Adipocyte (in vitro differentiated cells): ENCODE measurements at regions not wholly inside any gene's neighbourhood (a gene's known extent, or its start where the extent isn't known, plus 50 kb on each side); places are given as distances from the start of the nearest gene placed in this dataset.

Source experiments
- DNase-seq: peaks from one replicate; pipeline ENCODE4 v3.0.0-alpha.2; 2015; ENCODE audit warnings: low read depth
- H3K27me3 ChIP-seq: replicated peaks from 2 replicates; pipeline ENCODE4 v1.7.0; 2013; ENCODE audit warnings: mild to moderate bottlenecking, low read length, moderate library complexity; ENCODE audit not compliant: control insufficient read depth, insufficient read depth
- H3K36me3 ChIP-seq: 2 replicates; pipeline ENCODE4 v1.7.0; 2013; ENCODE audit warnings: low read length, mild to moderate bottlenecking, moderate library complexity; ENCODE audit not compliant: control insufficient read depth, insufficient read depth, severe bottlenecking
- H3K4me1 ChIP-seq: 2 replicates; pipeline ENCODE4 v1.7.0; 2013; ENCODE audit warnings: mild to moderate bottlenecking, low read length, moderate library complexity; ENCODE audit not compliant: control insufficient read depth, insufficient read depth
- H3K4me3 ChIP-seq: 2 replicates; pipeline ENCODE4 v1.7.0; 2013; ENCODE audit warnings: mild to moderate bottlenecking, low read length, moderate library complexity
- H3K9ac ChIP-seq: 2 replicates; pipeline ENCODE4 v1.7.0; 2013; ENCODE audit warnings: mild to moderate bottlenecking, low read length, moderate library complexity
- H3K9me3 ChIP-seq: 2 replicates; pipeline ENCODE4 v1.7.0; 2013; ENCODE audit warnings: mild to moderate bottlenecking, low read length, moderate library complexity; ENCODE audit not compliant: control insufficient read depth

GRCh38 chr9:19999491-20000057 lies 210.7 kb upstream of the SLC24A2 start:
- Histone ChIP-seq H3K9ac (no peak overlapping the region), H3K4me3 (no peak overlapping the region), H3K9me3 (no peaks in the 10 kb centered on the region), H3K36me3 (no peaks in the 10 kb centered on the region), H3K4me1 (peaks cover 21% of the 10 kb centered on the region), H3K27me3 (no peaks in the 10 kb centered on the region)
- peak; percentile 59 for DNase-seq

- no peaks in the 10 kb centered on the region for H3K9me3 ChIP-seq
- no peaks in the 10 kb centered on the region for H3K27me3 ChIP-seq
- DNase-seq = no peak
- H3K36me3 ChIP-seq = no peaks in the 10 kb centered on the region
- H3K4me1 ChIP-seq = peaks cover 21% of the 10 kb centered on the region
- no peak overlapping the region for H3K4me3 ChIP-seq
- no peak overlapping the region for H3K9ac ChIP-seq
These were observed 210.1 kb upstream of the SLC24A2 start for GRCh38 chr9:19998823-19999455.

GRCh38 chr9:19998153-19998552 lies 209.3 kb upstream of the SLC24A2 start:
- H3K4me3 ChIP-seq = no peak overlapping the region
- no peaks in the 10 kb centered on the region for H3K9me3 ChIP-seq
- no peaks in the 10 kb centered on the region for H3K27me3 ChIP-seq
- no peaks in the 10 kb centered on the region for H3K36me3 ChIP-seq
- peaks cover 21% of the 10 kb centered on the region for H3K4me1 ChIP-seq
- H3K9ac ChIP-seq = no peak overlapping the region
- no peak for DNase-seq

GRCh38 chr9:19995619-19996018 lies 206.8 kb upstream of the SLC24A2 start:
- no peaks in the 10 kb centered on the region for H3K9me3 ChIP-seq
- DNase-seq = no peak
- no peak overlapping the region for H3K9ac ChIP-seq
- H3K4me3 ChIP-seq = no peak overlapping the region
- H3K4me1 ChIP-seq = peaks cover 27% of the 10 kb centered on the region
- no peaks in the 10 kb centered on the region for H3K27me3 ChIP-seq
- no peaks in the 10 kb centered on the region for H3K36me3 ChIP-seq

GRCh38 chr9:19994296-19994695 lies 205.5 kb upstream of the SLC24A2 start:
- no peak overlapping the region for H3K9ac ChIP-seq
- peak; percentile 5 for DNase-seq
- no peak overlapping the region for H3K4me3 ChIP-seq
- H3K27me3 ChIP-seq = no peaks in the 10 kb centered on the region
- H3K36me3 ChIP-seq = no peaks in the 10 kb centered on the region
- H3K9me3 ChIP-seq = no peaks in the 10 kb centered on the region
- H3K4me1 ChIP-seq = peaks cover 18% of the 10 kb centered on the region

GRCh38 chr9:19992556-19992955 lies 203.7 kb upstream of the SLC24A2 start:
- Histone ChIP-seq H3K9ac (no peak overlapping the region), H3K27me3 (peaks cover 5% of the 10 kb centered on the region), H3K4me1 (peaks cover 6% of the 10 kb centered on the region), H3K4me3 (no peak overlapping the region), H3K9me3 (no peaks in the 10 kb centered on the region), H3K36me3 (no peaks in the 10 kb centered on the region)
- DNase-seq = peak; percentile 34

- no peaks in the 10 kb centered on the region for H3K36me3 ChIP-seq
- no peak overlapping the region for H3K4me3 ChIP-seq
- H3K9ac ChIP-seq = no peak overlapping the region
- no peaks in the 10 kb centered on the region for H3K9me3 ChIP-seq
- peaks cover 6% of the 10 kb centered on the region for H3K4me1 ChIP-seq
- H3K27me3 ChIP-seq = peaks cover 5% of the 10 kb centered on the region
- no peak for DNase-seq
These were observed 200.4 kb upstream of the SLC24A2 start for GRCh38 chr9:19989213-19989612.

GRCh38 chr9:19988281-19988680 lies 199.4 kb upstream of the SLC24A2 start:
- Histone ChIP-seq H3K9ac (no peak overlapping the region), H3K36me3 (no peaks in the 10 kb centered on the region), H3K9me3 (no peaks in the 10 kb centered on the region), H3K4me3 (no peak overlapping the region), H3K4me1 (peaks cover 6% of the 10 kb centered on the region), H3K27me3 (peaks cover 5% of the 10 kb centered on the region)
- no peak for DNase-seq

GRCh38 chr9:19985081-19985480 lies 196.2 kb upstream of the SLC24A2 start:
- H3K9ac ChIP-seq = no peak overlapping the region

GRCh38 chr9:19976226-19976625 lies 187.4 kb upstream of the SLC24A2 start:
- H3K9ac ChIP-seq = no peak overlapping the region
- no peak for DNase-seq

More at GRCh38 chr9:19985081-19985480, 196.2 kb upstream of the SLC24A2 start:
- no peak for DNase-seq
- H3K4me3 ChIP-seq = no peak overlapping the region
- no peaks in the 10 kb centered on the region for H3K36me3 ChIP-seq
- peaks cover 13% of the 10 kb centered on the region for H3K27me3 ChIP-seq
- no peaks in the 10 kb centered on the region for H3K4me1 ChIP-seq
- H3K9me3 ChIP-seq = no peaks in the 10 kb centered on the region

GRCh38 chr9:19975499-19975898 lies 186.7 kb upstream of the SLC24A2 start:
- no peak for DNase-seq
- Histone ChIP-seq H3K27me3 (peaks cover 12% of the 10 kb centered on the region), H3K4me3 (no peak overlapping the region), H3K9ac (no peak overlapping the region), H3K9me3 (no peaks in the 10 kb centered on the region), H3K36me3 (no peaks in the 10 kb centered on the region), H3K4me1 (peaks cover 10% of the 10 kb centered on the region)

More at GRCh38 chr9:19976226-19976625, 187.4 kb upstream of the SLC24A2 start:
- H3K36me3 ChIP-seq = no peaks in the 10 kb centered on the region
- peaks cover 12% of the 10 kb centered on the region for H3K27me3 ChIP-seq
- H3K4me3 ChIP-seq = no peak overlapping the region
- no peaks in the 10 kb centered on the region for H3K9me3 ChIP-seq
- H3K4me1 ChIP-seq = peaks cover 10% of the 10 kb centered on the region

GRCh38 chr9:19969721-19970120 lies 180.9 kb upstream of the SLC24A2 start:
- Histone ChIP-seq H3K27me3 (no peaks in the 10 kb centered on the region), H3K4me3 (no peak overlapping the region), H3K9ac (no peak overlapping the region), H3K4me1 (no peaks in the 10 kb centered on the region), H3K9me3 (no peaks in the 10 kb centered on the region), H3K36me3 (no peaks in the 10 kb centered on the region)
- DNase-seq = no peak
